IMR-90 (cell line): ENCODE measurements at regions not wholly inside any gene's neighbourhood (a gene's known extent, or its start where the extent isn't known, plus 50 kb on each side); places are given as distances from the start of the nearest gene placed in this dataset.

Source experiments
- ATAC-seq: fragments of 200-7000 bp; cut with Tn5 transposase; 2 replicates; pipeline ENCODE4 v1.9.1; 2020; ENCODE audit warnings: low read depth, mild to moderate bottlenecking, moderate library complexity
- BruUV-seq: library from RNA; stranded (reverse); fragments of 400-500 nt; replicated peaks from 2 replicates; lab custom pipeline; 2021; lab: Mats Ljungman, UMichigan
- CTCF ChIA-PET: fragments of 300-600 bp; formaldehyde crosslinking; extraction: SDS; loops from one replicate; lab custom pipeline; 2021; ENCODE audit warnings: antibody characterized with exemption; lab: Yijun Ruan, JAX
- POLR2A ChIA-PET: fragments of 300-600 bp; sonication (Branson Sonifier 250); formaldehyde crosslinking; loops from one replicate; lab custom pipeline; 2022; ENCODE audit warnings: antibody characterized with exemption; ENCODE audit not compliant: unreplicated experiment; lab: Charles Lee
- DNase-seq: peaks from one replicate; pipeline ENCODE4 v3.0.0; 2013
- H2AFZ ChIP-seq: replicated peaks from 2 replicates; pipeline ENCODE3; 2013; ENCODE audit warnings: low read length, mild to moderate bottlenecking; ENCODE audit not compliant: poor library complexity
- H2AK5ac ChIP-seq: 2 replicates; pipeline ENCODE4 v1.6.1; 2013; ENCODE audit warnings: low read depth, low read length, inconsistent platforms
- H2AK9ac ChIP-seq: replicated peaks from 2 replicates; pipeline ENCODE3; 2013; ENCODE audit warnings: mild to moderate bottlenecking, low read depth, low read length, moderate library complexity; ENCODE audit not compliant: poor library complexity
- H2BK120ac ChIP-seq: 2 replicates; pipeline ENCODE4 v1.6.1; 2013; ENCODE audit warnings: low read depth, low read length, inconsistent platforms
- H2BK15ac ChIP-seq: 3 replicates; pipeline ENCODE4 v1.6.1; 2013; ENCODE audit warnings: low read depth, low read length, inconsistent platforms
- H2BK20ac ChIP-seq: 2 replicates; pipeline ENCODE4 v1.6.1; 2013; ENCODE audit warnings: low read depth, mild to moderate bottlenecking, inconsistent platforms, low read length, moderate library complexity
- H2BK5ac ChIP-seq: 2 replicates; pipeline ENCODE4 v1.6.1; 2013; ENCODE audit warnings: mild to moderate bottlenecking, low read depth, low read length, inconsistent platforms; ENCODE audit not compliant: poor library complexity, severe bottlenecking
- H3K14ac ChIP-seq: replicated peaks from 2 replicates; pipeline ENCODE4 v1.6.1; 2013; ENCODE audit warnings: low read depth, low read length, inconsistent platforms
- H3K18ac ChIP-seq: 2 replicates; pipeline ENCODE4 v1.6.1; 2013; ENCODE audit warnings: low read depth, low read length, control low read depth
- H3K23ac ChIP-seq: 2 replicates; pipeline ENCODE4 v1.6.1; 2013; ENCODE audit warnings: low read depth, low read length, inconsistent platforms
- H3K27ac ChIP-seq: 2 replicates; pipeline ENCODE4 v1.5.1; 2013; ENCODE audit warnings: mild to moderate bottlenecking, control low read depth, low read length; ENCODE audit not compliant: insufficient read depth
- H3K27me3 ChIP-seq: 2 replicates; pipeline ENCODE4 v1.6.1; 2013; ENCODE audit warnings: low read length; ENCODE audit not compliant: control insufficient read depth, insufficient read depth
- H3K36me3 ChIP-seq: 2 replicates; pipeline ENCODE4 v1.6.1; 2013; ENCODE audit warnings: low read length, mixed read lengths; ENCODE audit not compliant: control insufficient read depth, insufficient read depth
- H3K4ac ChIP-seq: 2 replicates; pipeline ENCODE4 v1.6.1; 2013; ENCODE audit warnings: low read depth, low read length, inconsistent platforms
- H3K4me1 ChIP-seq: 2 replicates; pipeline ENCODE4 v1.6.1; 2013; ENCODE audit warnings: low read length, mixed read lengths; ENCODE audit not compliant: control insufficient read depth, insufficient read depth
- H3K4me2 ChIP-seq: 2 replicates; pipeline ENCODE4 v1.6.1; 2013; ENCODE audit warnings: low read depth, mild to moderate bottlenecking, control low read depth, low read length, moderate library complexity
- H3K4me3 ChIP-seq: 2 replicates; pipeline ENCODE4 v1.5.1; 2013; ENCODE audit warnings: low read depth, mild to moderate bottlenecking, control low read depth, low read length, moderate library complexity; ENCODE audit not compliant: insufficient read depth
- H3K56ac ChIP-seq: 2 replicates; pipeline ENCODE4 v1.6.1; 2013; ENCODE audit warnings: low read length, inconsistent platforms; ENCODE audit not compliant: insufficient read depth; ENCODE audit errors: extremely low read depth
- H3K79me1 ChIP-seq, 2 experiments: 2 replicates each; pipeline ENCODE4 v1.6.1; 2013; ENCODE audit warnings: low read length in 2 of 2, inconsistent platforms in 1 of 2, low read depth in 1 of 2
- H3K9ac ChIP-seq: 2 replicates; pipeline ENCODE4 v1.6.1; 2013; ENCODE audit warnings: low read depth, low read length, control low read depth
- H3K9me1 ChIP-seq: 2 replicates; pipeline ENCODE4 v1.6.1; 2013; ENCODE audit warnings: low read length, inconsistent platforms; ENCODE audit not compliant: insufficient read depth
- H3K9me3 ChIP-seq: 2 replicates; pipeline ENCODE4 v1.6.1; 2013; ENCODE audit warnings: low read length; ENCODE audit not compliant: control insufficient read depth, insufficient read depth
- H4K20me1 ChIP-seq: 2 replicates; pipeline ENCODE4 v1.6.1; 2013; ENCODE audit warnings: low read length, inconsistent platforms; ENCODE audit not compliant: insufficient read depth
- H4K5ac ChIP-seq: 2 replicates; pipeline ENCODE4 v1.6.1; 2013; ENCODE audit warnings: mild to moderate bottlenecking, low read depth, low read length, control low read depth
- H4K8ac ChIP-seq, 2 experiments: 2 replicates each; pipeline ENCODE4 v1.6.1; 2013; ENCODE audit warnings: low read depth in 2 of 2, low read length in 2 of 2, control low read depth in 1 of 2, inconsistent platforms in 1 of 2
- H4K91ac ChIP-seq: 2 replicates; pipeline ENCODE4 v1.6.1; 2013; ENCODE audit warnings: low read depth, low read length, inconsistent platforms; ENCODE audit not compliant: insufficient read depth
- BHLHE40 ChIP-seq: fragments of 150-350 bp; IDR thresholded peaks from 2 replicates; pipeline ENCODE4 v1.6.1; 2016; ENCODE audit warnings: mild to moderate bottlenecking, low read depth, low read length
- CEBPB ChIP-seq: IDR thresholded peaks from 2 replicates; pipeline ENCODE4 v1.6.1; 2012; ENCODE audit warnings: low read depth, low read length, improper control_type of control experiment
- CHD1 ChIP-seq: IDR thresholded peaks from 2 replicates; pipeline ENCODE4 v1.6.1; 2012; ENCODE audit warnings: low read depth, low read length, improper control_type of control experiment
- CTCF ChIP-seq: conservative IDR thresholded peaks from 2 replicates; pipeline ENCODE4 v1.5.1; 2012; ENCODE audit warnings: mild to moderate bottlenecking, low read depth, low read length, improper control_type of control experiment
- ELK1 ChIP-seq: fragments of 150-350 bp; IDR thresholded peaks from 2 replicates; pipeline ENCODE4 v1.6.1; 2016; ENCODE audit warnings: low read depth, mild to moderate bottlenecking, low read length, moderate library complexity, borderline replicate concordance
- FOS ChIP-seq: fragments of 150-350 bp; IDR thresholded peaks from 2 replicates; pipeline ENCODE4 v1.6.1; 2016; ENCODE audit warnings: low read depth, low read length
- MAFK ChIP-seq: IDR thresholded peaks from 2 replicates; pipeline ENCODE4 v1.6.1; 2012; ENCODE audit warnings: low read depth, low read length, improper control_type of control experiment
- MAZ ChIP-seq: IDR thresholded peaks from 2 replicates; pipeline ENCODE4 v1.6.1; 2012; ENCODE audit warnings: low read depth, mild to moderate bottlenecking, low read length, improper control_type of control experiment, moderate library complexity, borderline replicate concordance
- MXI1 ChIP-seq: IDR thresholded peaks from 2 replicates; pipeline ENCODE4 v1.6.1; 2012; ENCODE audit warnings: low read depth, mild to moderate bottlenecking, low read length, moderate library complexity, borderline replicate concordance
- NFE2L2 ChIP-seq: fragments of 150-350 bp; IDR thresholded peaks from 2 replicates; pipeline ENCODE4 v1.6.1; 2016; ENCODE audit warnings: low read depth, mild to moderate bottlenecking, low read length
- POLR2A ChIP-seq: IDR thresholded peaks from 2 replicates; pipeline ENCODE4 v1.6.1; 2012; ENCODE audit warnings: mild to moderate bottlenecking, low read depth, low read length
- RAD21 ChIP-seq: IDR thresholded peaks from 2 replicates; pipeline ENCODE4 v1.6.1; 2012; ENCODE audit warnings: low read length, improper control_type of control experiment
- RCOR1 ChIP-seq: IDR thresholded peaks from 2 replicates; pipeline ENCODE4 v1.6.1; 2012; ENCODE audit warnings: mild to moderate bottlenecking, low read length, improper control_type of control experiment; ENCODE audit not compliant: insufficient replicate concordance
- RFX5 ChIP-seq: IDR thresholded peaks from 2 replicates; pipeline ENCODE4 v1.8.0; 2012; ENCODE audit warnings: low read depth, mild to moderate bottlenecking, low read length, moderate library complexity
- SMC3 ChIP-seq: fragments of 150-350 bp; IDR thresholded peaks from 2 replicates; pipeline ENCODE4 v1.6.1; 2016; ENCODE audit warnings: low read depth, mild to moderate bottlenecking, antibody characterized with exemption, low read length, moderate library complexity
- WGBS, 2 experiments: methylation state at CpG; one replicate each; pipeline versions ENCODE4 v1.1.5 to v1.1.7; 2013; ENCODE audit warnings: missing lambda C conversion rate in 2 of 2; ENCODE audit not compliant: insufficient read length in 1 of 2; ENCODE audit errors: extremely low coverage in 2 of 2; 5-methylcytosine and 5-hydroxymethylcytosine counted together
- dilution Hi-C: fragments of 300-500 bp; cut with HindIII; formaldehyde crosslinking; loops from one replicate; pipeline ENCODE4 v1.14.3; 2018; ENCODE audit warnings: low sequenced_read_pairs; ENCODE audit not compliant: unreplicated experiment
- in situ Hi-C: fragments of 300-500 bp; cut with MboI; formaldehyde crosslinking; loops from 3 replicates; pipeline ENCODE4 v1.14.3; 2019; ENCODE audit warnings: low sequenced_read_pairs, inconsistent platforms, mixed read lengths
- intact Hi-C: fragments of 100-400 bp; cut with micrococcal nuclease; formaldehyde crosslinking; loops from 2 replicates; pipeline ENCODE4 v1.10.0; 2022
- TF ChIP-seq, protein P1 (sequence below): fragments of 150-350 bp; IDR thresholded peaks from 2 replicates; pipeline ENCODE4 v1.6.1; 2017; ENCODE audit warnings: mild to moderate bottlenecking, antibody characterized with exemption, low read length, low read depth

DNA sequence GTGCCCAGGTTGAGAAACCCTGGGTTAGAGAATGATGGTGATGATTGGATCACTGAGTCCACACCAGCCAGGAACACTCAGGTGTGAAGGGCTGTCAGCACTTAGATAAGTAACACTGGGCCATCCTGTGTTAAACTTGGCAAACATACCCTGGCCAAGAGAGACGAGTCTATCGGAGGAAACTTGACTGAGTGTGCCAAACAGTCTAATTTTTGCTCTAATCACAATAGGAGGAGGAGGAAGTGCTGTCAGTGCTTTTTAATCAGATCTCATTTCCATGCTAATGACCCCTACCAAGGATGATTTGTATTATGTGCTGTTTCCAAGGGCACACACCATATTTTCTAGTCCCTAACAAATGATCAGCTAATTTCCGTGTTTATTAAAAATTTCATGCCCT is 63.8 kb upstream of the SEC11C start:
- no TSS peak for BruUV-seq
- Histone ChIP-seq H3K4ac (no peak overlapping the region), H3K18ac (no peak overlapping the region), H3K4me2 (no peak overlapping the region), H3K9me1 (peaks cover 2% of the 10 kb centered on the region; the same call in 1 of the 2 replicates), H4K5ac (no peak overlapping the region), H3K9ac (no peak overlapping the region), H3K14ac (no peak overlapping the region), H3K79me1 (no peaks in the 10 kb centered on the region), H2AK5ac (no peak overlapping the region), H3K4me1 (no peaks in the 10 kb centered on the region), H3K27ac (no peak overlapping the region), H3K23ac (no peak overlapping the region), H2BK5ac (no peak overlapping the region), H2AFZ (no peak overlapping the region), H3K56ac (no peak overlapping the region), H4K8ac (no peak overlapping the region), H4K91ac (no peak overlapping the region), H2BK15ac (no peak overlapping the region), H3K4me3 (no peak overlapping the region), H3K9me3 (no peaks in the 10 kb centered on the region), H2BK120ac (no peak overlapping the region), H2BK20ac (no peak overlapping the region), H4K20me1 (no peaks in the 10 kb centered on the region), H3K27me3 (peaks cover 42% of the 10 kb centered on the region), H3K36me3 (no peaks in the 10 kb centered on the region), H2AK9ac (no peak overlapping the region)
- DNase-seq (no peak), ATAC-seq (no peak)
- ChIA-PET CTCF (no interaction called here), POLR2A (no interaction called here)
- dilution Hi-C loops (no loop called here), in situ Hi-C loops (no loop called here), intact Hi-C loops (loop anchor here (10.0 kb wide), 1 partner anchor 551 kb away; no protein-coding TSS in a partner anchor)
- no CpG with 5 or more reads among the region's 3 CpGs for WGBS, 2 experiments
- no peak for TF ChIP-seq RFX5
- TF ChIP-seq, protein P1, sequence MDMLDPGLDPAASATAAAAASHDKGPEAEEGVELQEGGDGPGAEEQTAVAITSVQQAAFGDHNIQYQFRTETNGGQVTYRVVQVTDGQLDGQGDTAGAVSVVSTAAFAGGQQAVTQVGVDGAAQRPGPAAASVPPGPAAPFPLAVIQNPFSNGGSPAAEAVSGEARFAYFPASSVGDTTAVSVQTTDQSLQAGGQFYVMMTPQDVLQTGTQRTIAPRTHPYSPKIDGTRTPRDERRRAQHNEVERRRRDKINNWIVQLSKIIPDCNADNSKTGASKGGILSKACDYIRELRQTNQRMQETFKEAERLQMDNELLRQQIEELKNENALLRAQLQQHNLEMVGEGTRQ, result no peak
- no peak for TF ChIP-seq FOS
- no peak for TF ChIP-seq CEBPB
- TF ChIP-seq MAZ, result no peak
- TF ChIP-seq BHLHE40, result no peak
- TF ChIP-seq MXI1, result no peak
- TF ChIP-seq RCOR1, result no peak
- TF ChIP-seq SMC3, result no peak
- TF ChIP-seq NFE2L2, result no peak
- no peak for TF ChIP-seq CTCF
- TF ChIP-seq POLR2A, result no peak
- no peak for TF ChIP-seq MAFK
- no peak for TF ChIP-seq CHD1
- no peak for TF ChIP-seq ELK1
- no peak for TF ChIP-seq RAD21
